ENCODE measurements at regions not wholly inside any gene's neighbourhood (a gene's known extent, or its start where the extent isn't known, plus 50 kb on each side); places are given as distances from the start of the nearest gene placed in this dataset.
"Not testable (repeated sequence)": the region's sequence is repeated elsewhere in the genome, so short reads cannot be mapped to it uniquely, and the experiment has no call there.

DNA sequence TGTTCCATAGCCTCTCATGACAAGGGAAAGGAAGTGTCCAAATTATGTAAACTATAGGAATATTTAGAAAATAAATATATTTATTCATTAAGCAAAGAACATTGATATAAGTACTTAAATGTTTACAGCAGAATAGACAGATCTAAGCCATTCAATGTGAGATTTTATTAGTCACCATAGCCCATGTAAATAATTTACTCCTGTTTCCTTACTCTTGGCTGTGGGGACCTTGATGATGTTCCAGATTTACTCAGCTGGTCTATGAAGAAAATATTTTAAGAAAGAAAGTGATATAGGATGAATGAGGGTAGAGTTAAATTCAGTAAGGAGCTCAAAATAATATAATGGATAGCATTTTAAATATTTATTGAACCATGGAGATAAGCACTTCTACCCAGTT is 442.6 kb upstream of the KLF6 start:
- no peak overlapping the region for H3K4me3 ChIP-seq (ENCODE audit: low read length)
- H3K9me3 ChIP-seq (replicated peaks; ENCODE audit: low read length): no peaks in the 10 kb centered on the region
- no peaks in the 10 kb centered on the region for H3K4me1 ChIP-seq (ENCODE audit: control insufficient read depth, insufficient read depth, low read length)
- H3K4me2 ChIP-seq (ENCODE audit: low read length): no peak overlapping the region
- no peaks in the 10 kb centered on the region for H3K27me3 ChIP-seq (ENCODE audit: control insufficient read depth, insufficient read depth, low read length)
- no peak overlapping the region for H3K9ac ChIP-seq (ENCODE audit: low read depth, low read length)
- H3K36me3 ChIP-seq (ENCODE audit: insufficient read depth, low read length): no peaks in the 10 kb centered on the region

DNA sequence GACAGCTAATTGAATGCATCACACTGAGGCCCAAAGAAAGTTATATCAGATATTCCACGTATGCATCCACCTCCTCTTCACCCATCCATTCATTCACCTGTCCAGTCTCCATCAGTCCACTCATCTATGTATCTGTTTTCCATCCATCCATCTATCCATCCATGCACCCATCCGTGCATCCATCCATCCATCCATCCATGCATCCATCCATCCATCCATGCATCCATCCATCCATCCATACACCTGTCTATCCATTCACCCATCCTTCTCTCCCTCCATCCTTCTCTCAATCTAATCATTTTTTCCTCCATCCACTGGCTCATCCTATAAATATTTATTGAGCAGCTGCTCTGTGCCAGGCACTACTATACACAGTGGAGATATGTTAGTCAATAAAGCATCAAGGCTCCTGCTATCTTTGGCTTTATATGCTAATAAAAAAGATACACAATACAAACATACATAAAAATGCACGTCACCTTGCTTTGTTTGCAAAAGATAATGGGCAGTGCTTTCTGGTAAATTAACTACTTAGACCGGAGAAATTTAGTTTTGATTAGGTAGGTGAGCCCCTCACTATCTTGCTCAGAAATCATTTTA is 442.0 kb upstream of the KLF6 start:
- Histone ChIP-seq H3K4me2 (ENCODE audit: low read length) (no peak overlapping the region), H3K9me3 (replicated peaks; ENCODE audit: low read length) (no peaks in the 10 kb centered on the region), H3K4me3 (ENCODE audit: low read length) (no peak overlapping the region), H3K27me3 (ENCODE audit: control insufficient read depth, insufficient read depth, low read length) (no peaks in the 10 kb centered on the region), H3K36me3 (ENCODE audit: insufficient read depth, low read length) (no peaks in the 10 kb centered on the region), H3K4me1 (ENCODE audit: control insufficient read depth, insufficient read depth, low read length) (no peaks in the 10 kb centered on the region), H3K9ac (ENCODE audit: low read depth, low read length) (no peak overlapping the region)

DNA sequence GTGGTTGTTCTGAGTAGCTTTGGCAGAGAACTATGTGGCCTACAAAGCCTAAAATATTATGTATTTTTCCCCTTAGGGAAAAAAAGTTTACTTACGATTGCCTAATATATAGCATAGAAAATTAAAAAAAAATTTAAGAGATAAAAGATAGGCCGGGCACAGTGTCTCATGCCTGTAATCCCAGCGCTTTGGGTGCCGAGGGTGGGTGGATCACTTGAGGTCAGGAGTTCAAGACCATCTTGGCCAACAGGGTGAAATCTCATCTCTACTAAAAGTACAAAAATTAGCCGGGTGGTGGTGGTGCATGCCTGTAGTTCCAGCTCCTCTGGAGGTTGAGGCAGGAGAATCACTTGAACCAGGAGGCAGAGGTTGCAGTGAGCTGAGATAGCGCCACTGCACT is 439.2 kb upstream of the KLF6 start:
- H3K4me1 ChIP-seq (ENCODE audit: control insufficient read depth, insufficient read depth, low read length): no peaks in the 10 kb centered on the region
- no peak overlapping the region for H3K4me2 ChIP-seq (ENCODE audit: low read length)
- no peaks in the 10 kb centered on the region for H3K9me3 ChIP-seq (replicated peaks; ENCODE audit: low read length)
- H3K4me3 ChIP-seq (ENCODE audit: low read length): no peak overlapping the region
- no peak overlapping the region for H3K9ac ChIP-seq (ENCODE audit: low read depth, low read length)
- no peaks in the 10 kb centered on the region for H3K36me3 ChIP-seq (ENCODE audit: insufficient read depth, low read length)
- H3K27me3 ChIP-seq (ENCODE audit: control insufficient read depth, insufficient read depth, low read length): no peaks in the 10 kb centered on the region

DNA sequence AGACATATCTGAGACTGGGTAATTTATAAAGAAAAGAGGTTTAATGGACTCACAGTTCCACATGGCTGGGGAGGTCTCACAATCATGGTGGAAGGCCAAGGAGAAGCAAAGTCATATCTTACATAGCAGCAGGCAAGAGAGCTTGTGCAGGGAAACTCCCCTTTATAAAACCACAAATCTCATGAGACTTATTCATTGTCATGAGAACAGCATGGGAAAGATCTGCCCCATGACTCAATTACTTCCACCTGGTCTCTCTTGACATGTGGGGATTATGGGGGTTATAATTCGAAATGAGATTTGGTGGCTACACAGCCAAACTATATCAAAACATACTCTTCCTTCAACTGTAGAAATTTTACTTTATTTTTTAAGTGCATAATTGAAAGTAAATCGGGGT is 436.3 kb upstream of the KLF6 start:
- not testable (repeated sequence) for H3K9ac ChIP-seq (ENCODE audit: low read depth, low read length); H3K9me3 ChIP-seq (replicated peaks; ENCODE audit: low read length); H3K4me2 ChIP-seq (ENCODE audit: low read length); H3K4me1 ChIP-seq (ENCODE audit: control insufficient read depth, insufficient read depth, low read length); H3K36me3 ChIP-seq (ENCODE audit: insufficient read depth, low read length); H3K27me3 ChIP-seq (ENCODE audit: control insufficient read depth, insufficient read depth, low read length); H3K4me3 ChIP-seq (ENCODE audit: low read length)

DNA sequence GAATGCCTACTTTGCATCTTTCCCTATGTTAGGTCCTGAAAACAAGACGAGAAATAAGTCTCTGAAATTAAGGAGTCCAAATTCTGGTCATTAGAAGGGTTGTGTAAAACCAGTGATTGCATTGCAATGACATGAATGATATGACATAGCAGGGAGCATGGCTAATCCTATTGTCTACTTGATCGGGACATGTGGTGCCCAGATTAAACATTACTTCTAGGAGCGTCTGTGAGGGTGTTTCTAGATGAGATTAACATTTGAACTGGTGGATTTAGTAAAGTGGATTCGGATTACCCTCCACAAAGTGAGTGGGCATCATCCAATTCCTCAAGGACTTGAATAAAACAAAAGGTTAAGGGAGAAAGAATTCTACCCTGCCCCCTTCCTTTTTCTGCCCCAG is 434.9 kb upstream of the KLF6 start:
- Histone ChIP-seq H3K9me3 (replicated peaks; ENCODE audit: low read length) (no peaks in the 10 kb centered on the region), H3K9ac (ENCODE audit: low read depth, low read length) (no peak overlapping the region), H3K4me1 (ENCODE audit: control insufficient read depth, insufficient read depth, low read length) (no peaks in the 10 kb centered on the region), H3K27me3 (ENCODE audit: control insufficient read depth, insufficient read depth, low read length) (no peaks in the 10 kb centered on the region), H3K4me3 (ENCODE audit: low read length) (no peak overlapping the region), H3K36me3 (ENCODE audit: insufficient read depth, low read length) (no peaks in the 10 kb centered on the region), H3K4me2 (ENCODE audit: low read length) (no peak overlapping the region)

DNA sequence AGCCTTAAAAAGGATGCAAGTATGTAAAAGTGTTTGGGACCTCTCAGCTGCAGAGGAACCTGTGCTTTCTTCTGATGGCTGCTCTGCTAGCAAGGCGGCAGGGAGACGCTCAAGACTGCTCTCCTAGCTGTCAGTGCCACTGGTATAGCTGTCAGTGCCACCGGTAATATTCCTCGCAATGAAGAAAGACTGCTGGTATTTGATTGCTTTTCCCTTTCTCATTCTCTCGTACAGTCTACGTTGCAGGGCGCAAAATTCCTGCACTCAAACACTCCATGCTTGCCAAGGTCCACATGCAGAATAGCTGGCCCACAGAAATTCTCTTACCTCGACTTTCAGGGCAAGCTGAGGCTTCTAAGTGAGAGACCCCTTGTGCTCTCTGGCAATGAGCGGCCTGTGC is 432.6 kb upstream of the KLF6 start:
- Histone ChIP-seq H3K4me3 (ENCODE audit: low read length) (no peak overlapping the region), H3K4me1 (ENCODE audit: control insufficient read depth, insufficient read depth, low read length) (no peaks in the 10 kb centered on the region), H3K9ac (ENCODE audit: low read depth, low read length) (no peak overlapping the region), H3K27me3 (ENCODE audit: control insufficient read depth, insufficient read depth, low read length) (no peaks in the 10 kb centered on the region), H3K4me2 (ENCODE audit: low read length) (no peak overlapping the region), H3K36me3 (ENCODE audit: insufficient read depth, low read length) (no peaks in the 10 kb centered on the region), H3K9me3 (replicated peaks; ENCODE audit: low read length) (no peaks in the 10 kb centered on the region)

DNA sequence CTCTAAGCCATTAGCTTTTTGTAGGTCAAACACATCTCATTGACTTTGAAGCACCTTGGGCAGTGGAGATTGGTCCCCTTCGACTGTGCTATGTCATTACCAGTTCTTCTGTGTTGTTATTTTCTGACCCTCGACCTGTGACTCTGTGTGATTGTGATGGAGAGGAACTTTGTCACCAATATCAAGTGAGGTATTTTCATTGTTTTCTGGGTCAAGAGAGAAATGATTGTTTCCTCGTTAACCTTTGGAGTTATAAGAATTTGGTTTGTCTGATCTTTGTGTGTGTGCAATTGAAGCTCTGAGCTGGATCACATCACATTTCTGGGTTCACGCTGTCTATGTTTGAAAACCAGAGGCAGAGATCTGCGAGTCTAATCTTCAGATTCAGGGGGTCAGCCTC is 432.2 kb upstream of the KLF6 start:
- Histone ChIP-seq H3K4me3 (ENCODE audit: low read length) (no peak overlapping the region), H3K4me2 (ENCODE audit: low read length) (no peak overlapping the region), H3K9me3 (replicated peaks; ENCODE audit: low read length) (no peaks in the 10 kb centered on the region), H3K36me3 (ENCODE audit: insufficient read depth, low read length) (no peaks in the 10 kb centered on the region), H3K4me1 (ENCODE audit: control insufficient read depth, insufficient read depth, low read length) (no peaks in the 10 kb centered on the region), H3K27me3 (ENCODE audit: control insufficient read depth, insufficient read depth, low read length) (no peaks in the 10 kb centered on the region), H3K9ac (ENCODE audit: low read depth, low read length) (no peak overlapping the region)

DNA sequence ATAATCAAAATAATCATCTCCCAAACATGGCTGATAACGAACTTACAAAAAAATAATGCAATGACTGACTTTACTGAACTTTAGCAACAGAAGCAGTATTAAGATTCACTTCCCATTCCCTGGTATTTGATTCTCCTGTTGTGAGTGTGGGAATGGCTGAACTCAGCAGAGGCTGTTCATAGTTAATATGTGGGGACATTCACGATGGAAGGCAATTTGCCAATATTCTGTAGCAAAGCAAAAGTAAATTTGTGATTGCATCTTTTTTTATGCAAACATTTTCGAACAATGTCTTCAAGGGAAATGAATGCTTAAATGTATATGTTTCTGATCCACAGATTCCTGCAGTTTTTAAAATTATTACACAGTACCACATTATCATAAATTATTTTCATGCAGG is 431.7 kb upstream of the KLF6 start:
- Histone ChIP-seq H3K4me3 (ENCODE audit: low read length) (no peak overlapping the region), H3K36me3 (ENCODE audit: insufficient read depth, low read length) (no peaks in the 10 kb centered on the region), H3K27me3 (ENCODE audit: control insufficient read depth, insufficient read depth, low read length) (no peaks in the 10 kb centered on the region), H3K4me2 (ENCODE audit: low read length) (no peak overlapping the region), H3K4me1 (ENCODE audit: control insufficient read depth, insufficient read depth, low read length) (no peaks in the 10 kb centered on the region), H3K9ac (ENCODE audit: low read depth, low read length) (no peak overlapping the region), H3K9me3 (replicated peaks; ENCODE audit: low read length) (no peaks in the 10 kb centered on the region)

DNA sequence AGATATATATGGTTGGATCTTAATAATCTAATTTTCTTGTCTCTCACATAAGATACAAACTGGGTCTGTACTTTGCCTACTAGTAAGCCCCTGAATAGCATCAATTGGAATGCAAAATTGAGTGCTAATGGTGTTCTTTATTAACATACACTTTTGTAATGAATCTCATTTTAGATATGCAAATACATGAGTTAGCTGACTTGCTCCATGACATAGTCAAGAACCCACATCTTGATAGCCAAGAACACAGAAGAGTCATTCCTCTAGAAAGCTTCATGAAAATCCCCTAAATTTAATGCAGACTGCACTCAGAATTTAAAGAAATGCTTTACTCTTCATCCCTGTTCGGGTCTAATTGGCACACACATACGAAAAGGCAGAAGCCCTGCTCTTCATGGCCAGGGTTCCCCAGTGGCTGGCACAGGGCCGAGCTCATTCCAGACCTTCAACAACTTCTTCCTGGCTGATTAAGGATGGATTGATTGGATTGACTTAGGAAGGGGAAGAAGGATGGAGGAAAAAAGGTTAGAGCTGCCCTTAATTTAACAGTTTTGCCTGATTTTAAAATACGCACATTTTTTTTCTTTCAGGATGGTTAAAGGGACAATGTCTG is 431.1 kb upstream of the KLF6 start:
- H3K4me1 ChIP-seq (ENCODE audit: control insufficient read depth, insufficient read depth, low read length): no peaks in the 10 kb centered on the region
- H3K4me2 ChIP-seq (ENCODE audit: low read length): no peak overlapping the region
- H3K4me3 ChIP-seq (ENCODE audit: low read length): no peak overlapping the region
- H3K36me3 ChIP-seq (ENCODE audit: insufficient read depth, low read length): no peaks in the 10 kb centered on the region
- no peaks in the 10 kb centered on the region for H3K9me3 ChIP-seq (replicated peaks; ENCODE audit: low read length)
- no peaks in the 10 kb centered on the region for H3K27me3 ChIP-seq (ENCODE audit: control insufficient read depth, insufficient read depth, low read length)
- H3K9ac ChIP-seq (ENCODE audit: low read depth, low read length): no peak overlapping the region

DNA sequence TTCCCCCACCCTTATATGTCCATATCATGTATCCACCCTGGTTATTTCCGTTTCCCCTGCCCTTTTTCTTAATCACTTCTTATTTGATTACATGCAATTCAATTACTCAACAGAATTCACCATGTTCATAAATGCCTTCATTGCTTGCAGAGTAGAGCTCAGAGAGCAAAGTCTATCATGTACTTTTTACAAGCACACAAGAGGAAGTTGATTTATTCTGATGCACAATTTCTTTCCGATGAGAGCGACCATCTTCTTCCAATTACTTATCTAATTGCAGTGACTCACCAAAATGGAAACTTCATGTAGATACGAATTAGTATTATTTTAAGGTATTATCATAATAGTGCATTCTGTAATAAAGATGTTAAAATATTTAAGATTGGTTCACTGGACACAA is 430.5 kb upstream of the KLF6 start:
- no peaks in the 10 kb centered on the region for H3K4me1 ChIP-seq (ENCODE audit: control insufficient read depth, insufficient read depth, low read length)
- H3K27me3 ChIP-seq (ENCODE audit: control insufficient read depth, insufficient read depth, low read length): no peaks in the 10 kb centered on the region
- no peak overlapping the region for H3K4me3 ChIP-seq (ENCODE audit: low read length)
- H3K4me2 ChIP-seq (ENCODE audit: low read length): no peak overlapping the region
- no peaks in the 10 kb centered on the region for H3K9me3 ChIP-seq (replicated peaks; ENCODE audit: low read length)
- no peaks in the 10 kb centered on the region for H3K36me3 ChIP-seq (ENCODE audit: insufficient read depth, low read length)
- H3K9ac ChIP-seq (ENCODE audit: low read depth, low read length): no peak overlapping the region

DNA sequence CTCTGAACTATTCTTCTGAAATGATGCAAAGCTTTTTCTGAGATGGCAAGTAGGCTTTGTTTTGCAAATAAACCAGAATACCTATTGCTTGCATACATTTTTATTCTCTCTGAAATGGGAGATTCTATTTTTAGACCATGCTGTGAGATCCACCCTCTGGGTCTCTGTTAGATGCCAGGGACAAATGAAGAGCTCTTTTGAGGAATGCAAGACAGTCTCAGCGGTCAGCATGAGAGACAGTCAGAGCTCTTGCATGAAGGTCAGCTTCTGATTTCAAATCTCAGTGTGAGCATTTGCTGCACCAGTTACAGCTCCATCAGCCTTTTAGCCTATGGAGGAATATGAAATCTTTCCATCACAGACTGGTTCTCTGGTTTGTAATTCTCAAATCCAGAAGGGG is 429.9 kb upstream of the KLF6 start:
- Histone ChIP-seq H3K4me2 (ENCODE audit: low read length) (no peak overlapping the region), H3K27me3 (ENCODE audit: control insufficient read depth, insufficient read depth, low read length) (no peaks in the 10 kb centered on the region), H3K4me3 (ENCODE audit: low read length) (no peak overlapping the region), H3K4me1 (ENCODE audit: control insufficient read depth, insufficient read depth, low read length) (no peaks in the 10 kb centered on the region), H3K36me3 (ENCODE audit: insufficient read depth, low read length) (no peaks in the 10 kb centered on the region), H3K9me3 (replicated peaks; ENCODE audit: low read length) (no peaks in the 10 kb centered on the region), H3K9ac (ENCODE audit: low read depth, low read length) (no peak overlapping the region)

DNA sequence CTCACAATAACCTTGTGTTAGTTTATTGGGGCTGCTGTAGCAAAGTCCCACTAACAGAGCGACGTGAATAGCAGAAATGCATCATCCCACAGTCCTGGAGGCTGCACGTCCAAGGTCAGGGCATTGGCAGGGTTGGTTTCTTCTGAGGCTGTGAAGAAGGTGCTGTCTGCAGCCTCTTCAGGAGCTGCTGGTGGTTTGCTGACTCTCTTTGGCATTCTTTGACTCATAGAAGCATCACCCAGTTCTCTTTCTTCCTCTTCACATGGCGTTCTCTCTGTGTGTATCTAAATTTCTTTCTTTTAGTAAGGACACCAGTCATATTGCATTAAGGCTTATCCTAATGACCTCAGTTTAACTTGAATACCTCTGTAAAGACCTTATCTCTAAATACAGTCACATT is 428.4 kb upstream of the KLF6 start:
- H3K4me3 ChIP-seq (ENCODE audit: low read length): no peak overlapping the region
- H3K4me1 ChIP-seq (ENCODE audit: control insufficient read depth, insufficient read depth, low read length): no peaks in the 10 kb centered on the region
- no peak overlapping the region for H3K4me2 ChIP-seq (ENCODE audit: low read length)
- H3K9ac ChIP-seq (ENCODE audit: low read depth, low read length): no peak overlapping the region
- H3K9me3 ChIP-seq (replicated peaks; ENCODE audit: low read length): no peaks in the 10 kb centered on the region
- H3K36me3 ChIP-seq (ENCODE audit: insufficient read depth, low read length): no peaks in the 10 kb centered on the region
- no peaks in the 10 kb centered on the region for H3K27me3 ChIP-seq (ENCODE audit: control insufficient read depth, insufficient read depth, low read length)

Data from skeletal muscle satellite cell (primary cell).